NCI-H748 treated with DMSO at 0.1 percent for 48 hours (cell line): ENCODE measurements at regions not wholly inside any gene's neighbourhood (a gene's known extent, or its start where the extent isn't known, plus 50 kb on each side); places are given as distances from the start of the nearest gene placed in this dataset.

Source experiments
- DNase-seq: peaks from one replicate; lab custom pipeline; 2025; lab: John Stamatoyannopoulos, UW

- no peak for DNase-seq
Observed at GRCh38 chr9:89808756-89809181, 204.0 kb downstream of the GADD45G start.

DNA sequence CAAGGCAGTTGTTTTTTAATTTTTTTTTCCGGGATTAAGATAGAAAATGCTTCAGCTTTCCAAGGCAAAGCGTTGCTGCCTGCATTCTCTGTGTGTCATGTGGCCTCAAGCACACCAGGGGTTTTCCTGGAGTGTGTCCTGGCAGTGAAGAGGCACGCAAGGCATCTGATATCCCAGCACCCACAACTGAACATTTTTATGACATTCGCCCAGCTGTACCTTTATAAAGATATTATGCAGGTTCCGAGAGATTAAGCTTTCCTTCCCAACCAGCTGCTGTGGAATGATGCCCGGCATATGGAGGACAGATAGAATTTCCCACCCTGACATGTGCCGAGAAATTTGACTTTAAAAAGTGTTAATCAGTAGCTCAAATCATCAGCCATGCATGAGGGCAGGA is 205.6 kb downstream of the GADD45G start:
- no peak for DNase-seq

DNA sequence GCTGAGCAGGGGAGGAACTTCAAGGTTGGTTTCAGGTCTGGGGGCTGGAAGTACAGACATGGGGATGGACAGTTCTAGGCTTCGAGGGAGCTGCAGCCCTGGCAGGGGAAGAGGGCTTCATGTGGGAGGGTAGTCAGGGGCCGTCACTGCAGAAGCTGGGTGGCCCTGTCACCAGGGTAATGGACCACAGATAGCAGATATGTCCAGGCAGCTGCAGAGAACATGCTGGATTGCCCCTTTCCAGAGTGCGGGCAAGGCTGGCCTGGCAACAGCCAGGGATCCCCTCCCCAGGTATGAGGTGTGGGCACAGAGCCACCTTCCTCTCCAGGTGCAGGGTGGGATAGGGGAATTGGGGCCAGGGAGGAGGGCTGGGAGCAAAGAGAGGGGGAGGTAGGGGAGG is 206.5 kb downstream of the GADD45G start:
- no peak for DNase-seq

GRCh38 chr9:89811886-89812450 is 207.2 kb downstream of the GADD45G start:
- DNase-seq: no peak

DNA sequence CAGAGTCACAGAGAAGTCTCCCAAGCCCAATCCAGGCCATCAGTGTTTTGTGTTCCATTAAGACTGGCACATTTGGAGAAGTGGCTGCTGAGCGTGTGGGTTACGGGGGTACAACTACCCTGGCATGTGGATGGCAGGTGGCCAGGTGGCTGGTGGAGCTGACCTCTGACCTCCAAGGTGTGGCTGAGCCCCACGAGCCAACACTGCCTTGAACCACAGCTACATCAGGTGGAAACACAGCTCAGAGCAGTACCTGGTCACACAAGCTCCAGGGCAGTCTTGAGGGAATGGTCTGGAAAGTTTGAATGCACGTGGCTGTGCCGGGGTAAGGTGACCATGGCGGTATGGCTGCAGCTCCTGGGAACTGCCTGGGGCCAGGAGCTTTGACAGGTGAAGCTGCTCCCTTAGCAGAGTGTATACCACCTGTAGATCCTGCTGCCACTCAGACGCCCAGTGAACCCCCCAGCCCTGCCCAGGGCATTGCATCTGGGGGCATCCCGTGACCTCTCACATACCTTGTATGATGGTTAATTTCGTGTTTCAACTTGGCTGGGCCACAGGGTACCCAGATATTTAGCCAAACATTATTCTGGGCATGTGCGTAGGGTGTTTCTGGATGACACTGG is 207.9 kb downstream of the GADD45G start:
- no peak for DNase-seq

GRCh38 chr9:89813482-89813881 is 208.7 kb downstream of the GADD45G start:
- no peak for DNase-seq

DNA sequence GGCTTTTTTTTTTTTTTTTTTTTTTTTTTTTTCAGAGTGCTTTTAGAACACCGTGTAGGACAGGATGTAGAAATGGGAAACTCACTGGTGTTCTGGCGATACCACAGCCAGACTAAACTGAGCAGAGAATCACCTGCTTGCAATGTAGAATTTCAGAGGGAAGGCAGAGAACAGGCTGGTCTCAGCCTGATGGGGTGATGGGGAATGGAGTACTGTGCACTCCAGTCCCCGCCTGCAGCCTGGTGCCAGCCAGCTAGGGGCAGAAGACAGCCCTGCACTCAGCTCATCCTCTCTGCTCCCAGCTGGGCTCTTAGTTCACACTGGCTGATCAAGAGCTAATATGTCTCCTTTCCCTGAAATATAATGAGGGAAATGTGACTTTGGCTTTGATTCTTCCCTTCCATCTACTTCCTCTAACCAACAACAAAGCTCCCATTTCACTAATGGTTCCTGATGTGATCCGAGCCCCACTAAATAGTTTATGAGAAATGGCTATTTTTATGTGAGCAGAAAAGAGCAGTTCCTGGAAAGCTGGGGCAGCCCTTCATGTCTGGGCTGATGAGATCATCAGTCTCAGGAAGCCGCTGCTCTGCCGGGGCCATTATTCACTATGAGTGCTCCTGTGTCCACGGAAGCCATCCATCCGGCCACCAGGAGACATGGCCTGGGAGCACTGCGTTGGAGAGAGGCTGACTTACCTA is 209.7 kb downstream of the GADD45G start:
- no peak for DNase-seq

DNA sequence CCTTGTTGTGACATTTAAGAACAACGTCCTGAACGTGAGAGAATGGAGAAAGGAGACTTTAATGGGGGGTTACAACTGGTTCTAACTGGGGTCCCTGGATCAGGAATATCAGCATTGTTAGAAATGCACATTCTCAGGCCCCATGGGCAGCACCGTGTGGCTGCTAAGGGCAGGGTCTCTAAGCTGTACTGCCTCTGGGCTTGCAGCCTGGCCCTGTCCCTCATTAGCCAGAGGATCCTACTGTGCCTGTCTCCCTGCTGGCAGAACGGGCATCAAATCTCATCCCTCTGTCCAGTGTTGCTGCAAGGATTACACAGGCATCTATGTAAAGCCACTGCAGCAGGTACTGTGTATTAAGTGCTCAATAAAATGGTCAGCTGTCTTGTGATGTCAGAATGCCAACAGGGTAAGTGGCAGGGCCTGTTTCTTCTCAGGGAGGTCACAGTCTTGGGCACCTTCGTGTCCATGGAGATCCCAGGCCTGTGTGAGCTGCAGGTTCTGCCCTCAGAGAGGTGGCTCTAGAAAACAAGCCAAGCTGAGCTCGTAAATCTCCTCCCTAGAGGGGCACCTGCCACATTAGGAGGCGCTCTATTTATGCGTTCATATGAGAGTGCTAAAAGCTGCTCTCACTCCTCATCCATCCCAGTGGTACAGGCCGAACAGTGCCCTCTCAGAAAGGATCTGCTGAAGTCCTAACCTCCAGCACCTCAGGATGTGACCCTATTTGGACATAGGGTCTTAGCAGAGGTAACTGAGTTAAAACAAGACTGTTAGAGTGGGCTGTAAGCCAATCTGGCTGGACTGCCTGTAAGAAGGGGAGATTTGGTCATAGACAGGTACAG is 210.5 kb downstream of the GADD45G start:
- no peak for DNase-seq

GRCh38 chr9:89815903-89816573 is 211.2 kb downstream of the GADD45G start:
- no peak for DNase-seq

DNA sequence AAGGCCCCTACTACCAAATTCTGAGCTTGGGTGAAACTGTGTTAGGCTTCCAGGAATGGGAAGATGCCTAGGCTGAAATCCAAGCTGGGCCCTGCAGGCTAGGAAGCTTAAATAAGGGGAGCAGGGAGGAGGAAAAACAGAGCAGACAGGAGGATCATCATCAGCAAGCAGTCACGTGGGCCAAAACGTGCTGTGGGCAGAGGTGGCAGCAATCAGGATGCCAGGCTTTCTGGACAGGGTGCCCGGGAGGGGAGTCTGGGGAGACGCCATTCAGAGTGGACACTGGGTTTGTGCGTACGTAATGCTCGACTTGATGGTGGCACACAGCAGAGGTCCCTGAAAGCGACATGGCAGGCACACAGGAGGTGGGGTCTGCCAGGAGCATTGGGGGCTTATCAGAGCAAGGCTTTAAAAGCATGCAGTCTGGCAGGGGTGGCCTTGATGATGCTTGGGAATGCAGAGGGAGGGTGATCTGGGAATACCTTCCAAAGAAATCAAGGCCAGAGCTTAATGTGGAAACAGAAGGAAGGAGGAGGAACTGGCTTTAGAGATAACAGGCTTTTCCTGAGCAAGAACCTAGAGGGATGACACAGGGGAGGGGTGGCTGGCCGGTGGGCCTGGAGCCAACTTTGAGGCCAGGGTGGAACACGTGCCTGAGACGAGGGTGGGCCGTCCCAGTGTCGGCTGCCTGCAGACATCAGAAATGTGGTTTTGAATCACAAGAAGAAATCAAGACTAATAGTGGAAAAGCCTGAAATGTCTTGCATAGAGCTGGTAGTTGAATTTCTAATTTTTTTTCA is 212.5 kb downstream of the GADD45G start:
- no peak for DNase-seq

GRCh38 chr9:89820337-89820736 is 215.5 kb downstream of the GADD45G start:
- no peak for DNase-seq

GRCh38 chr9:89821081-89821480 is 216.3 kb downstream of the GADD45G start:
- no peak for DNase-seq

DNA sequence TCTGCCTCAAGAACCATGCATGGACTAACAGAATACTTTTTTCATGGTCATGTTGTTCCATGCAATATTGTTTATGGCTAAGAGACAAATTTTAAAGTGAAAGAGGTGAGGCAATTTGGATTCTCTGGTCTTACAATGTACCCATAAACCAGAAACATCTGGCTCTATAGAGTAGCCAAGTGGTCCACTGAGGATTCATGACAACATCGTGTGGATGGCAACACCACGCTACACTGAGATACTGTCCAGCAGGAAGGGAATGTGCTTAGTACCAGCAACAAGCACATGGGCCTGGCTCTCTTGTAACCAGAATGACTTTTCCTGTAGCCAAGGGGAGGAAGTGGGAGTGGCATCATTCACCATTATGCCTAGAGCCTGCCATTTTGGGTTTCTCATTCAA is 218.2 kb downstream of the GADD45G start:
- no peak for DNase-seq

DNA sequence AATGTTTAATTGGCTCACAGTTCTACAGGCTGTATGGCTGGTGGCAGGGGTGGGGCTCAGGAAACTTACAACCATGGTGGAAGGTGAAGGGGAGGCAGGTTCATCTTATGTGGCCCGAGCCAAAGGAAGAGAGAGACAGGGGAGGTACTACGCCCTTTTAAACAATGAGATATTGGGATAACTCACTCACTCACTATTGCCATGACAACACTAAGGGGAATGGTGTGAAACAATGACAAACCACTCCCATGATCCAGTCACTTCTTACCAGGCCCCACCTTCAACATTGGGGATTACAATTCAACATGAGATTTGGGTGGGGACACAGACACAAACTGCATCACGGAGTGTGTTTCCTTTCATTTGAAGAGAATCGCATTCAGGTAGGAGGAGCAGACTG is 220.9 kb downstream of the GADD45G start:
- no peak for DNase-seq

- DNase-seq: no peak
Observed at GRCh38 chr9:89826186-89826585, 221.4 kb downstream of the GADD45G start.

- DNase-seq: no peak
Observed at GRCh38 chr9:89829346-89829745, 224.5 kb downstream of the GADD45G start.

DNA sequence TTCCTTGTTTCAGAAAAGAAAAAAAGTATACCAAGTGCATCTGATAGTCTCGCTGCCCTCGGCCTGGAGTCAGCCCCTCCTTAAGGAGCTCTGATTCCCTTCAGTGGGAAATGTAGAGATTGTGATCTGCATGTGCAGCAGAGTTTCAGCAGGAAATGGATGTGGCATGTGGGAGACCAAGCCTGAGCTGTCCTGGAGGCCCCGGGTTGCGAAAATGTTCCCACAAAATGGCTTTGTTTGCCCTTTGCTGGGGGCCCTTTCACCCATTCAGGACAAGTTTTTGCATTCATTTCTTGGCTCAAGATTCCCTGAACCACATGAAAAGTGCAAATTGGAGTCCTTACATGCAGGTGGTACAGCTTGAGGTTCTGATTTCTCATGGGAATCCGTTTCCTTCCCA is 230.9 kb downstream of the GADD45G start:
- no peak for DNase-seq

DNA sequence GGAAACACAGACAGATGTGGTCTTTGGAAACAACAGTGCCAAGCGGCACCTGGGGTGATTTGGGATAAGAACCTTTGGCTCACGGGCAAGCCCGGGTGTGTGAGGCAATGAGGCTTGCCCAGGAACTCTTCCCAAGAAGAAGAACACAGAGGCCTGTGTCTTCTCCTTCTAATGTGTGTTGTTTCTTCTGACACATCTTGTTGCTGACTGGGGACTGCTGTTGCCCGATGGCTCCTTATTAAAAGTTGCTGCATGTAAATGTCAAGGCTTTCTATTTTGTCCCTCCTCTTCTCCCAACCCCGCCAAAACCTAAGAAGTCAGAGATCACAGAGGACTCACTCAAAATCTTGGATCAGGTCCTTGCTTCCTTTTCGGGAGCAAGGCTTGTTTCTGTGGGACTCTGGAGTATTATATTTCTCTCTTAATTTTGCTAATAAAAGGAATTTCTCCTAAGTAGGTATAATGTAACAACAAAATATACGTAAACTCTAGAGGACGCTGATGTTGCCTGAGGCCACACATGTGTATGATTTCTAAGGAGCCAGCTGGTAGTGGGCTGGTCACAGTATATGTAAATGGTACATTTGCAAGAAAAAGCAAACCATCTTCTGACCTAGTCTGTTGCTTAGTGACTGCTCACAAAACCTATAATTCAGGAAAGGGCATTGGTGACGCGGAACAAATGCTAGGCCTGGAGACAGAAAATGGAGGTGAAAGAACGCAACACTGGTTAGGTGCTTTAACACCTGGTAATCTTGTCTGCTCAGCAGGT is 232.5 kb downstream of the GADD45G start:
- DNase-seq: no peak

- no peak for DNase-seq
Observed at GRCh38 chr9:89837934-89838310, 233.1 kb downstream of the GADD45G start.

GRCh38 chr9:89838621-89839020 is 233.8 kb downstream of the GADD45G start:
- DNase-seq: no peak

- DNase-seq: no peak
Observed at GRCh38 chr9:89839449-89839848, 234.6 kb downstream of the GADD45G start.
